Brain microvascular endothelial cell (primary cell): ENCODE measurements at regions not wholly inside any gene's neighbourhood (a gene's known extent, or its start where the extent isn't known, plus 50 kb on each side); places are given as distances from the start of the nearest gene placed in this dataset.
"Not testable (repeated sequence)": the region's sequence is repeated elsewhere in the genome, so short reads cannot be mapped to it uniquely, and the experiment has no call there.

Source experiments
- DNase-seq: peaks from one replicate; pipeline ENCODE4 v3.0.0-alpha.2; 2020
- H3K27ac ChIP-seq: fragments of 250-450 bp; sonication (Bioruptor Pico); 2 replicates; pipeline ENCODE4 v1.5.1; 2020; ENCODE audit warnings: mild to moderate bottlenecking, moderate library complexity
- H3K27me3 ChIP-seq: fragments of 250-450 bp; sonication (Bioruptor Pico); replicated peaks from 2 replicates; pipeline ENCODE4 v1.5.1; 2020; ENCODE audit warnings: mild to moderate bottlenecking
- H3K36me3 ChIP-seq: fragments of 250-450 bp; sonication (Bioruptor Pico); replicated peaks from 2 replicates; pipeline ENCODE4 v1.5.1; 2020; ENCODE audit warnings: mild to moderate bottlenecking
- H3K4me3 ChIP-seq: 2 replicates; pipeline ENCODE4 v1.5.1; 2011; ENCODE audit warnings: low read depth, mild to moderate bottlenecking, control low read depth, low read length, moderate library complexity
- in situ Hi-C: cut with HindIII; loops from 2 replicates; pipeline ENCODE4 v1.10.0; 2017; ENCODE audit warnings: low sequenced_read_pairs, low pct_ligation_motif_present

DNA sequence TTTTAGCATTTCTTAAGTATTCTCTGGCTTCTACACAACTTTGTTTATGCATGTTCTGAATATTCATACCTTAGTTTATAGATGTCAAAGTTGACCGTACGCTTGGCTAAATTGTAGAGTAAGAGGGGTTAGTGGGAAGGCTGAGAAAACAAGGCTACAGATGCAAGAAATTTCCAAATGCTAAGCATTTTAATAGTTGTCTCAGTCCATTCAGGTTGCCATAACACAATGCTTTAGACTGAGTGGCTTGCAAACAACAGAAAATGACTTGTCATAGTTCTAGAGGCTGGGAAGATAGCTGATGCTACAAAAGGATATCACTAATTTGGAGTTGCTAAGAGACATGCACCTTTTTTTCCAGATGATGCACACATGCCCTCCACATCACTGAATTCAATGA, 53.0 kb upstream of the C1QTNF3 start:
- DNase-seq, H3K4me3 ChIP-seq, H3K27ac ChIP-seq, in situ Hi-C loops, H3K27me3 ChIP-seq, H3K36me3 ChIP-seq: not testable (repeated sequence)

DNA sequence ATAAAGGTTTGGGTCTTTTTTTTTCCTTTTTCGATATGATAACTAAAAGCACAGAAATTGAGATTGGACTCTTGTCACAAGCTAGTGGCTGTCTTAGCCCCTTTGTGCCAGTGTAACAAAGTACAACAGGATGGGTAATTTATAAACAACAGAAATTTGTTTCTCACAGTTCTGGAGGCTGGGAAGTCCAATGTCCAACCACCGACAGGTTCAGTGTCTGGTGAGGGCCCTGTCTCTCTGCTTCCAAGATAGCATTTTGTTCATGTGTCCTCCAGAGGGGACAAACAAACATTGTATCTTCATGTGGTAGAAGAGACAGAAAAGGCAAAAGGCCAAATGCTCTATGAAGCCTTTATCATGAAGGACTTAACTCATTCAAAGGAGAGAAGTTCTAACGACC, 56.9 kb upstream of the C1QTNF3 start:
- H3K27me3 ChIP-seq, in situ Hi-C loops, DNase-seq, H3K36me3 ChIP-seq, H3K27ac ChIP-seq, H3K4me3 ChIP-seq: not testable (repeated sequence)

DNA sequence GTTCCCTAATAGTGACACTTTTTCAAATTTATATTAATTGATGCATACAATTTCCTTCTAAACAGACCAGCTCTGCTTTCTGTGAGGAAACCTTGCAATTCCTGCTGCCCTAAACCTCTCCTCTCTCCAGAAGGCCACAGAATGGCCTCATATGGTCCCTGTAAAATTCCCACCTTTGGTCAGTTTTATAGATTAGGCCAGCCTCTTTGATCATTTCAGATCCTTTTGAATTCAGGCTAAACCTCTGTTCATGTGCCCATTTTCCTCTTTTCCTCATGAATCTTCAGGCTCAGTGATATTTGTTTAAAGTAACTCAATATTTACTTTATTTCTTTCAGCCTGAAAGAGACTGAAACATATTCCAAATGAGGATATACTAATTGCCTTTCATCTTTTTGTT, 58.6 kb upstream of the C1QTNF3 start:
- H3K27ac ChIP-seq, H3K4me3 ChIP-seq, in situ Hi-C loops, DNase-seq, H3K36me3 ChIP-seq, H3K27me3 ChIP-seq: not testable (repeated sequence)

DNA sequence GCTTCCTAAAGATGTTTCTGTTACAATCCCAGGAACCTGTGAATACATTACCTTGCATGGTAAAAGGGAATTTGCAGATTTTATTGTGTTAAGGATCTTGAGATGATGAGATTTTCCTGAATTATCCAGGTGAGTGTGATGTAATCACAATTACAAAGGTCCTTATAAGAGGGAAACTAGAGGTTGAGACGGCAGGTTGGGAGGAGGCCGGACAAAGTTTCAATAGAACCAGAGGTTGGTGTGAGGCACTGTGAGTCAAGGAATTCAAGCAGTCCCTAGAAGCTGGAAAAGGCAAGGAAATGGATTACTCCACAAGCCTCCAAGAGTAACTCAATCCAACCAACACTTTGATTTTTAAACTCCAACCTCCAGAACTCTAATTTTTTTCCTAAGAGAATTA, 65.9 kb upstream of the C1QTNF3 start:
- H3K4me3 ChIP-seq, H3K27ac ChIP-seq, H3K27me3 ChIP-seq, in situ Hi-C loops, DNase-seq, H3K36me3 ChIP-seq: not testable (repeated sequence)

DNA sequence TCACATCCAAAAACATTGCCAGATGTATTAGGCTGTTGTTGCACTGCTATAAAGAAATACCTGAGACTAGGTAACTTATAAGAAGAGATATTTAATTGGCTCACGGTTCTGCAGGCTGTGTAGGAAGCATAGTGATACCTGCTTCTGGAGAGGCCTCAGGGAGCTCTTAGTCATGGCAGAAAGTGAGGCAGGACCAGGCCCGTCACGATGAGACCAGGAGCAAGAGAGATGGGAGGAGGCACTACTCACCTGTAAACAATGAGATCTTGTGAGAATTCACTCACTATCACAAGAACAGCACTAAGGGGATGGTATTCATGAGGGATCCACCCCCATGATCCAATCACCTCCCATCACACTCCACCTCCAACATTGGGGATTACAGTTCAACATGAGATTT, 81.3 kb upstream of the C1QTNF3 start:
- H3K36me3 ChIP-seq, DNase-seq, H3K27me3 ChIP-seq, in situ Hi-C loops, H3K27ac ChIP-seq, H3K4me3 ChIP-seq: not testable (repeated sequence)

DNA sequence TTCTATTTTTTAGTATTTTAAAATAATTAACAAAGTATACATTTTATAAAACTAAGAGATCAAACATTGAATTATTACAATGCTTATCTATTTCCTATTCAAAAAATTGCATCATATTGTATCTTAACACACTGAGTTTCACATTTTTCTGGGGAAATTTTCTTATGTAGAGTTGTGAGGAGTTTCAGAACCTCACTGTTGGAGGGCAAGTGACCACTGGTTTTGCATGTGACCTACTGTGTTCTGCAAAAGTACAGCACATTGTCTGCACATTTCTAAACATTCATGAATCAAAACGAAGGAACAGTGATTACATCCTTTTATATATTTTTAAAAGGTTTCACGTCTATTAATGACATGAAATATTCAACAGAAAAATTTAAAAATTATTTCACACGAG, 82.3 kb upstream of the C1QTNF3 start:
- in situ Hi-C loops, H3K27me3 ChIP-seq, H3K4me3 ChIP-seq, DNase-seq, H3K36me3 ChIP-seq, H3K27ac ChIP-seq: not testable (repeated sequence)

DNA sequence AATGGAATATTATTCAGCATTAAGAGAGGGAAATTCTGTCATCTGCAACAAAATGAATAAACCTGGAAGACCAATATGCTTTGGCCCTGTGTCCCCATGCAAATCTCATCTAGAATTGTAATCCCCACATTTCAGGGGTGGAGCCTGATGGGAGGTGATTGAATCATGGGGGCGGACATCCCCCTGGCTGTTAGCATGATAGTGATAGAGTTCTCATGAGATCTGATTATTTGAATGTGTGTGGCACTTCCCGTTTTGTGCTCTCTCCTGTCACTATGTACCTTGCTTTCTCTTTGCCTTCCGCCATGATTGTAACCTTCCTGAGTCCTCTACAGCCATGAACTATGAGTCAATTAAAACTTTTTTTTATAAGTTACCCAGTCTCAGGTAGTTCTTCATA, 83.7 kb upstream of the C1QTNF3 start:
- H3K27me3 ChIP-seq, in situ Hi-C loops, H3K36me3 ChIP-seq, H3K27ac ChIP-seq, DNase-seq, H3K4me3 ChIP-seq: not testable (repeated sequence)

DNA sequence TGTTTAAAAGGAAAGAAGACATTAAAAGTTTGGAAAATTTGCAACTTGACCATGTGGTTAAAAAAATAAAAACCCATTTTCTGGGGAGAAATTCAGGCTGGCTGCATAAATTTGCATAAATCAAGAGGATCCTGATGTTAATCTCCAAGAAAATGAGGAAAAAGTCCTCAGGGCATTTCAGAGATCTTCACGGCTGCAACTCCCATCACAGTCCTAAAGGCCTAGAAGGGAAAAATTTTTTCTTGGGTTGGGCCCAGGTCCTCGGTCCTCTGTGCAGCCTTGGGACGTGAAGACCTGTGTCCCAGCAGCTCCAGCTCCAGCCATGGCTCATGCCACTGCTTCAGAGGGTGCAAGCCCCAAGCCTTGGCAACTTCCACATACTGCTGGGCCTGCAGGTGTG, 84.8 kb upstream of the C1QTNF3 start:
- DNase-seq, in situ Hi-C loops, H3K27ac ChIP-seq, H3K4me3 ChIP-seq, H3K27me3 ChIP-seq, H3K36me3 ChIP-seq: not testable (repeated sequence)

DNA sequence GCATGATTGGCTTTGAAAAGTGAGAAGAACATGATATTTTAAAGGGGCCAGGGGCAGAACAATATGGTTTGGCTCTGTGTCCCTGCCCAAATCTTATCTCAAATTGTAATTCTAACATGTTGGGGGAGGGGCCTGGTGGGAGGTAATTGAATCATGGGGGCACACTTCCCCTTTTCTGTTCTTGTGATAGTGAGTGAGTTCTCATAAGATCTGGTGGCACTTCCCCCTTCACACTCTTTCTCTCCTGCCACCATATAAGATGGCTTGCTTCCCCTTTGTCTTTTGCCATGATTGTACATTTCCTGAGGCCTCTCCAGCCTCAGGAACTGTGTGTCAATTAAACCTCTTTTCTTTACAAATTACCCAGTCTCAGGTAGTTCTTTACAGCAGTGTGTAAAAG, 85.9 kb upstream of the C1QTNF3 start:
- H3K36me3 ChIP-seq, H3K27ac ChIP-seq, H3K27me3 ChIP-seq, DNase-seq, H3K4me3 ChIP-seq, in situ Hi-C loops: not testable (repeated sequence)

DNA sequence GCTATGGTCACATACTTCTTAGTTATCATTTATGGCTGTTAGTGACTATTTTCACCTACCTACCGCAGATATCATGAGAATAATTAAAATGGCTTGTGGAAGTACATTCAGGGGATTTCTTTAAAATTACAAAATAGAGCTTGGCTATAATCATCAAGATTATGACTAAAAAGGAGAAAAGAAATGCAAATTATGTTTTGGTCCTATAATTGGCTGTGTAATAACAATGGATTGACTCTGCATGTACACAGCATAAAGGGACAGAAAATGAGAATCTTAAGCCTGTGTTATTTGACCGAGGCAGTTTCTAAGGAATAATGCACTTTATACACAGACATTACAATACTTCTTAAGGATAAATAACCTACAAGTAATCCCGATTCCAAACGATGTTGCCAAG, 112.0 kb upstream of the C1QTNF3 start:
- in situ Hi-C loops, H3K27ac ChIP-seq, H3K27me3 ChIP-seq, H3K36me3 ChIP-seq, H3K4me3 ChIP-seq, DNase-seq: not testable (repeated sequence)

DNA sequence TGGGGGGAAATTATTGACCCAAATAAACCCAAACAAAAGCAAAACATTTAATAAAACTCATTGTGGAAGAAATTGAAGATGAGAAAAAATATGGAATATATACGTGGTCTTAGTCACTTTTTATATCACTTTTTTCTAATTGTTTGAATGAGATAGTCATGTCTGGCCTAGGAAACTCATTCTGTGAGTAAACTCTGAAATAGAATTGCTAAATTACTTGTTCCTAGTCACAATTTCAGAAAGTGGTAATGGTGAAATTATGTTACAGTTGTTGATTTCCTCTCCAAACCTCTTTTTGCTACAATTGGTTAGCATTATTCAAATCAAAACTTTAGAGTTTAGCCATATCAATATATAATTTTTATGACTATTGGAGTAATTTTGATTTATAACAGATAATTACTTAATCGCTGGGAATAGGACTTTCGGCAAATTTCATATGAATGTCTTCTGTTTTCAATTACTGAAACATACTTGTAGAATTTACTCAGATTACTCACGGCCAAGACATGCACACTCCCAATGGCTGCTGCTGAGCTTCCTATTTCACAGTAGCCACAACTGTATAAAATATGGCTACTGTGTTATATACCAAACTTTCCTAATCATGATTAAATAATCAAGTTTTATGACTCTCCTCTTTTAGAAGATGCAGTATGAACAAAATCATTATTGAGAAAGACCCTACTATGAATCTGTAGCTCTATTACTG, 113.8 kb upstream of the C1QTNF3 start:
- DNase-seq, H3K4me3 ChIP-seq, H3K27me3 ChIP-seq, H3K27ac ChIP-seq, H3K36me3 ChIP-seq, in situ Hi-C loops: not testable (repeated sequence)

DNA sequence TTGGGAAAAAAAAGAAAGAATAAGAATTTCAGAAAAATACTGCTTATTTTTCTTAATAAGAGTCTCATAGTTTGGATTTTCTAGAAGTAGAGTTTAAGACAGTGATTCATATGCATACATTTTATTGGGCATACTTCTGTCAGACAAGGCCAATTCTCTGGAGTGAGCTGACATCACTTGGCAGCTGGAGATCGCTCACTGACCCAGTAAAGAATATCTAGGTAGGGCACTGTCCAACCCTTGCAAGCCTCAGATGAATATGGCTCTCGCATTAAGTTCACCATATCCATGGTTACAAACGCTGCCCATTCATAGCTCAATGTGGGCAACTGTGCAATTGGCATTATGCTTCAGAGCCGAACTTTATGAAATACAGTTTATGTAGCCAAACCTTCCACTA, 117.9 kb upstream of the C1QTNF3 start:
- in situ Hi-C loops, DNase-seq, H3K4me3 ChIP-seq: not testable (repeated sequence)

DNA sequence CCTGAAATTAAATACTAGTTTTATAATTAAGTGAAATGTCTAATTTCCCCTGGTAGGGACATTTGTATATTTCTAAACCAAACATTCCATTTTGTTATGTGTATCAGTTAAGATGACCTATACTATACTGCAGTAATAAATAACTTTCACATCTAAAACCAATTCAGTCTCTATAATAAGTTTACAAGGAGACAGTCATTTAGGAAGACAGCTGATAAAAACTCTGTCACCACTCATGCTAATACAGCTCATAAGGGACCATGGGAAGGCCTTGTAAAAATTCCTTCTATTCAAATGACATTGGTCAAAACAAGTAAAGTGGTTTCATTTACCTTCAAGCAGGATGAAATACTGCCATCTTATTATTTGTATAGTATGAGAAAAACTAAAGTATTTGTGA, 128.4 kb upstream of the C1QTNF3 start:
- H3K27ac ChIP-seq, H3K4me3 ChIP-seq, in situ Hi-C loops, DNase-seq, H3K27me3 ChIP-seq, H3K36me3 ChIP-seq: not testable (repeated sequence)

More for the DNA sequence above, 117.9 kb upstream of the C1QTNF3 start:
- not testable (repeated sequence) for H3K36me3 ChIP-seq, H3K27me3 ChIP-seq, H3K27ac ChIP-seq

DNA sequence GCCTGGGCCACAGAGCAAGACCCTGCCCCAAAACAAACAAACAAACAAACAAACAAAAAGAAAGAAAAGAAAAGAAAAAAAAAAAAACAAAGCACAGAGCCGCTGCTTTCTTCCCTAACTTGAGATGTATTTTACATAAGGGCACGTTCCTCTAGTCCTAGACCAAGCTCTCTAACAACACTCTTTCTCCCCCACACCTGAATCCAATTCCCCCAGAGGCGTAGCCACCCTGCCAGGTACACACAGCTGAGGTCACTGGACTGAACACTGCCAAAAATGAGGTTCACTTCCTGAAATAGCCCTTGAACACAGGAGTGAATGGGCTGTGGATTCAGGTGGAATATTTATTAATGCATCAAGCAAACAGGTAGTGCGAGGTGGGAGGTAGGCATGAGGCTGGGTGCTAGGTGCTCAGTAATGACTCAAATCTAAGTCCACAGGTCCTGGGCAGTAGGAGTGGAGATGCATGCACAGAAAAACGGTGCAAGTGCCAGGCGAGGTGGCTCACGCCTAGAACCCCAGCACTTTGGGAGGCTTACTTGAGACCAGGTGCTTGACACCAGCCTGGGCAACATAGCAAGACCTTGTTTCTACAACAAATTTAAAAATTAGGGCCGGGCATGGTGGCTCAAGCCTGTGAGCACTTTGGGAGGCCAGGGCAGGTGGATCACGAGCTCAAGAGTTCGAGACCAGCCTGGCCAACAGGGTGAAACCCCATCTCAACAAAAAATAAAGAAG, 136.6 kb upstream of the C1QTNF3 start:
- H3K4me3 ChIP-seq, H3K27ac ChIP-seq, DNase-seq, H3K36me3 ChIP-seq, in situ Hi-C loops, H3K27me3 ChIP-seq: not testable (repeated sequence)

DNA sequence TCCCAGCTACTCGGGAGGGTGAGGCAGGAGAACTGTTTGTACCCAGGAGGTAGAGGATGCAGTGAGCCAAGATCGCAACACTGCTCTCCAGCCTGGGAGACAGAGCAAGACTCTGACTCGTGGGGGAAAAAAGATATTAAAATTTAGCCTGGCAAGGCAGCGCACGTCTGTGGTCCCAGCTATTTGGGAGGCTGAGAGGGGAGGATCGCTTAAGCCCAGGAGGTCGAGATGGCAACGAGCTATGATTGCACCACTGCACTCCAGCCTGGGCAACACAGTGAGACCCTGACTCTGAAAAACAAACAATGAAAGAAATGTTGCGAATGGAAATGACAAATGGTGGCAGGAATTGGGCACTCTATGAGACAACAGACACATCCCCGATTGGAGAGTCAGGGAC, 137.2 kb upstream of the C1QTNF3 start:
- H3K27me3 ChIP-seq, H3K4me3 ChIP-seq, H3K36me3 ChIP-seq, DNase-seq, H3K27ac ChIP-seq, in situ Hi-C loops: not testable (repeated sequence)
